ENCODE measurements at regions not wholly inside any gene's neighbourhood (a gene's known extent, or its start where the extent isn't known, plus 50 kb on each side); places are given as distances from the start of the nearest gene placed in this dataset.

GRCh38 chr15:60275624-60276023 lies 122.2 kb downstream of the ANXA2 start:
- Mint-ChIP-seq H3K27ac (no peak overlapping the region), H3K27me3 (ENCODE audit: low read depth) (no peaks in the 10 kb centered on the region), H3K9me3 (peaks cover 28 to 34% of the 10 kb centered on the region in 2 experiments), H3K4me3 (no peak overlapping the region), H3K4me1 (no peaks in the 10 kb centered on the region), H3K36me3 (ENCODE audit: insufficient read depth in 1 of 3, low read depth in 3 of 3) (peaks cover 12 to 23% (median 15%) of the 10 kb centered on the region in 3 experiments)
- H2AFZ ChIP-seq (ENCODE audit: low read length), result no peak overlapping the region
- no peak overlapping the region for H2BK12ac ChIP-seq (ENCODE audit: insufficient read length, low read depth, low read length)
- no peak overlapping the region for H2AK5ac ChIP-seq (ENCODE audit: insufficient read length, low read length)
- no peaks in the 10 kb centered on the region for H4K20me1 ChIP-seq (ENCODE audit: control insufficient read depth, insufficient read depth, insufficient read length)
- H3K79me2 ChIP-seq (ENCODE audit: insufficient read depth, low read length), result no peaks in the 10 kb centered on the region
- no peak overlapping the region for H3K27ac ChIP-seq (ENCODE audit: insufficient read length, low read depth, low read length)
- TF ChIP-seq CTCF (conservative IDR thresholded peaks at IDR 0.05), result no peak
- no peak overlapping the region for H3T11ph ChIP-seq (ENCODE audit: low read length)
- no peak overlapping the region for H3K23ac ChIP-seq (ENCODE audit: insufficient read length, low read depth, low read length)
- H3K79me1 ChIP-seq (ENCODE audit: insufficient read depth, low read depth, low read length, poor library complexity, severe bottlenecking), result no peaks in the 10 kb centered on the region
- no CpG with 5 or more reads among the region's 3 CpGs for whole genome bisulfite sequencing (ENCODE audit: extremely low coverage, insufficient read length, low lambda C conversion rate)
- no peak overlapping the region for H3K4ac ChIP-seq (ENCODE audit: low read depth, low read length)
- H3K56ac ChIP-seq (ENCODE audit: insufficient read length, low read depth, low read length), result no peak overlapping the region
- H3K23me2 ChIP-seq (ENCODE audit: insufficient read length, low read depth, low read length, poor library complexity, severe bottlenecking), result no peaks in the 10 kb centered on the region
- H2BK15ac ChIP-seq (ENCODE audit: low read depth, low read length), result no peak overlapping the region
- no peak overlapping the region for H4K91ac ChIP-seq (ENCODE audit: insufficient read length, low read depth, low read length)
- no peaks in the 10 kb centered on the region for H3K27me3 ChIP-seq (ENCODE audit: insufficient read depth, low read length)
- no peaks in the 10 kb centered on the region for H3K9me3 ChIP-seq (ENCODE audit: control insufficient read depth, low read depth, low read length)
- DNase-seq, result no peak
- H4K8ac ChIP-seq (replicated peaks; ENCODE audit: insufficient read length, low read depth, low read length), result no peak overlapping the region
- H3K18ac ChIP-seq (ENCODE audit: insufficient read length, low read depth, low read length), result no peak overlapping the region
- H3K9ac ChIP-seq (ENCODE audit: extremely low read depth, insufficient read length, low read length), result no peak overlapping the region
- no peak overlapping the region for H3K14ac ChIP-seq (ENCODE audit: insufficient read depth, low read length)
- H2BK120ac ChIP-seq (ENCODE audit: low read depth, low read length, poor library complexity, severe bottlenecking), result no peak overlapping the region
- no peak overlapping the region for H4K5ac ChIP-seq (ENCODE audit: insufficient read length, low read depth, low read length)
- no peak overlapping the region for H2BK5ac ChIP-seq (ENCODE audit: insufficient read length, low read length)
- H3K4me2 ChIP-seq (ENCODE audit: insufficient read depth, insufficient read length, low read length), result no peak overlapping the region
- no peaks in the 10 kb centered on the region for H3K4me1 ChIP-seq (ENCODE audit: insufficient read depth, low read length)
- no peak overlapping the region for H2BK20ac ChIP-seq (ENCODE audit: low read depth, low read length, poor library complexity, severe bottlenecking)

Data from H9 (cell line).